ENCODE measurements at regions not wholly inside any gene's neighbourhood (a gene's known extent, or its start where the extent isn't known, plus 50 kb on each side); places are given as distances from the start of the nearest gene placed in this dataset.

DNA sequence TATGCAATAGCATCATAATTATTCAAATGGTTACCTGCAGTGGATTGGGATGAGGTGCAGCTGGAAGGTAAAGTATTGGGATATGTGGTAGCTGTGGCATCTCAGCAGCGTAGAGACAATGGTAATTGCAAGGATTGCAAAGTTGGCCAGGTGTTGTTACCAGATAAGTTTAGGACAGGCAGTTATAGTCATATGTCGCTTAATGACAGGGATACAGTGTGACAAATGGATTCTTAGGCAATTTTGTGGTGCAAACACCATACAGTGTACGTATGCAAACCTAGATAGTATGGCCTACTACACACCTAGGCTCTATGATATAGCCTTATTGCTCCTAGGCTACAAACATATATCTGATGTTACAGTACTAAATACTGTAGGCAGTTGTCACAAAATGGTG, 163.5 kb upstream of the LYZL2 start:
- no peak for DNase-seq

DNA sequence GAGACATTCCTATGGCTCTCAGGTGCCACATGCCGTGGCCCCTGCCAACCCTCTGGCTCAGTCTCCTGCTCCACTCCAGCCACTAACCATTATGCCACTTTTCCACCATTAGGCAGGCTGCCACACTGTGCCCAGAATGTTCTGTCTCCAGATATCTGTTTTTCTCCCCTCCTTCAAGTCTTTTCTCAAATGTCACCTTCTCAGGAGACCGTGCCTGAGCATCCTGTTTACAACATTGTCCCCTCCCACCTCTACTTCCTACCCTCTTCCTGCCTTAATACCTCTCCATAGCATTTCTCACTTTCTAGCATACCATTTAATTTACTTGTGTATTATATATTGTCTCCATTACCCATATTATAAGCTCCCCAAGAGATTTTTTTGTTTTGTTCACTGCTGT, 162.5 kb upstream of the LYZL2 start:
- DNase-seq, result no peak

DNA sequence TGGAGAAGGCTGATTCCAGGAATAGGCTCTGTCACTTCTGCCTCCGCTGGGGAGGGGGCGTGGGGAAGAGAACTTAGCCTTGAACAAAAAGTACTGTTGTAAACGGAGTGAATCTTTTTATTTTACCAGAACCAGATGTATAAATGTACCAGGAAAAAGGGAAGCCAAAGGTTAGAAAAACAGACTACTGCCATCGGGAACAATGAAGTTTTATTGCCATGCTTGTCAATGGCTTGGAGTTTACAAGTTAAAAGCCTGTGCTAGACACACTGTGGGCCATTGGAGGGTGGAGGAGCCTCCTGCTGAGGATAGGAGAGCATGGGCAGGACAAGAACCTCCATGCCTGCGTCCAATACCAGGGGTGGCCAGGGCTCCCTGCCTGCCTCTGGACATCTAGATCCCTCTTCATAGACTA, 161.7 kb upstream of the LYZL2 start:
- DNase-seq, result no peak

DNA sequence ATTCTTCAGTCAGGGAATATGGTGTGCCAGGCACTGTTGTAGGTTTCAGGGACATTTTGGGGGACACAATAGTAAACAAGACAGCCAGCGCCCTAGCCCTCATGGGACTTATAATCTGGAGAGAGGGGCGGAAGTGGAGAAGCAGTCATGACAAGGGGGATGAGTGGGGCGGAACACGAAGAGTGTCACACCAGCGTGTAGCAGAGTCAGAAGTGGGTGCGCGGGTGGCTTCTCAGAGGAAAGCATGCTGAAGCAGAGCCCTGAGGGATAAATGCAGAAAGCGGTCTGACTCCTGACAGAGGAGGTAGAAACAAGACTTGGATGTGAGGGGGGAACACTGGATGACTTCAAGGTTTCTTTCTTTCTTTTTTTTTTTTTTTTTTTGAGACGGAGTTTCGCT, 160.3 kb upstream of the LYZL2 start:
- DNase-seq, result no peak

DNA sequence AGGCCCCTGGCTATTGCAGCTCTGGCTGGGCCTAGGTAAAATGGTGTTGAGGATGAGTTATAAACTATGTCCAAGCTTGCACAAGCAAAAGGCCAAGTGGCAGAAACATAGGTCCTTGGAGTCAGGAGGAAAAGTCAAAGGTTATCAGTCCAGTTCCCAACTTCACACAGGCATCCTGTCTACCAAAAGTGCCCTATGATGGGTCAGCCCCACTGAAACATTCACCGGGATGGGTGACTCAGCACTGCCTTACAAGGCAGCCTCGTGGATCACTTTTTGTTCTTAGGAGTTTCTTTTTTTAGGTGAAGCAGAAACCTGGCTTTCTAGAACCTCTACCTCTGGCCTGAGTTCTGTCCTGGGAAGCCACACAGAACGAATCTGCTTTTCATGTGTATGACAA, 158.8 kb upstream of the LYZL2 start:
- DNase-seq, result no peak

DNA sequence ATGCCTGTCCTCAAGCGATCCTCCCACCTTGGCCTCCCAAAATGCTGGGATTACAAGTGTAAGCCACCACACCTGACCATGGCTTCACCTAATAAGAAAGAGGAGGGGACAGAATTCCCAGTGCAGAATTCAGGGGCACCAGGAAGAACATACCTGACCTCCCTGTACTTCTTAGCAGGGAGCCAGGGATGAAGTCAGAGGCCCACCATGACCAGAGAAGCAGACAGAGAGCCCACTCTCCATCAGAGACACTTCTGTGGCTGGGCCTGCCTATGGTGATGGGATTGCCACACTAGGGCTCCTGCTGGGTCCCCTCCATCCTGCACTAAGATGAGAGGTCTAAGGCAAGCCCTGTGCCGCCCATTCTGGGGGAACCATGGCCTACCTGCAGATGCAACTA, 157.4 kb upstream of the LYZL2 start:
- no peak for DNase-seq

DNA sequence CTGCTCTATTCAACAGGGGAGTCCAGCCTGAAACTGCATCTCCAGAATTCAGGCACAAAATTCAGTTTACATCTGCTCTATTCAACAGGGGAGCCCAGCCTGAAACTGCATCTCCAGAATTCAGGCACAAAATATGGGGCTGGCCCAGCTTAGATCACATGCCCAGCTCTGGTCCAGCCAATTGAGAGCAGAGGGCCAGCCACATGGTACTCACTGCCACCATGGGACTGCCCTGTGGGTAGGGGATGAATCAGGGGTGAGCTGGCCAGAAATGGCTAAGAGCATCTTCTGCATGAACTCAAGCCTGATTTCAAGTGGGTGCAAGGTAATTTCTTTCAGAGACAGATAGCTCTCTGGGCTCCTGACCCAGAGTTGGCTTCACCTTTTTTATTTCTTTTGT, 156.6 kb upstream of the LYZL2 start:
- no peak for DNase-seq

DNA sequence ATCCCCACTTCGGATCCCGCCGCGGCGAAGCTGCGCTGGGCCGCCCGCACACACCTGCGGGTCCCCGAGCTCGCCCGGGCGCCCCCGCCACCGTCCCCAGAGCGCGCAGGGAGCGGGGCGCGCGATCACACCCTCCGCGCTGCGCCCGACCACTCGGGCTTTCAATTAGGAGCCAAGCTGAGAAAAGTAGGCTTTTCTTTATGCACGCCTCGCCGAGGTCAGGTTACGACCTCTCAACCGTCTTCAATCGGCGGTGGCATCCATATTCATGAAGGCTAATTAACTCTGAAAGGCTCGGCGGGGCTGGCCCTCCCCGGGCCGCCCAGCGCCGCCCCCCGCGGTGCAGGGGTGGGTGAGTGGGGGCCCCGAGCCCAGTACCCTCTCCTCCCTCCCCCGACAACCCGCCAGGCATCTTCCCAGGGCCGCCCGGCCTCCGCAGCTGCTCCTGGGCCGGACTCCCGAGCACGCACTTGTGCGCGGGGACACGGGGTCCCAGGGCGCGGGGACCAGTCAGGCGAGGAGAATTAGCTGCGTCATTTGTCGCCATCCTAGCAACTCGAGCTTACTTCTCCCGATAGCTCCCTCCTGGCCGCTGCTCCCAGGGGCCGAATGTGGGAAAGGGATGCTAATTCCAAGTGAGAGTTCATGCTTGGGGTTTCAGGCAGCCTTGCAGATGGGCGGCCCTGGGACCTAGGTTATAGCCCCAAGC, 155.5 kb upstream of the LYZL2 start:
- no peak for DNase-seq

DNA sequence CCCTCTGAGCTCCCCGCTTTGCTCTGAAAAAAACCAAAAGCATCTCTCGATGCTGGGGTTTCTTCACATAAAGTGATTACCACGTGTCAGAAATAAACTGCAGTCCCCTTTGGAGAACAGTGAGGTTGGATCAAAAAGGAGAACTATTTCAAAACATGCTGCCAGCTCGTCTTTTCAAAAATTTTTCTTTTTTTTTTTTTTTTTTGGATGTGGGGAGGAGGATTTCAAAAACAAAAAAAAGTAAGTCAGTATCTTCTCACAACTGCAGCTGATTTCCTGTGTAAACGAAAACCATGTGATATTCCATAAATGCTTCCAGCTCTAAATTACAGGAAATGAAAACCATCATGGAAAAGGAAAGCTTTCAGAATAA, 155.0 kb upstream of the LYZL2 start:
- no peak for DNase-seq

DNA sequence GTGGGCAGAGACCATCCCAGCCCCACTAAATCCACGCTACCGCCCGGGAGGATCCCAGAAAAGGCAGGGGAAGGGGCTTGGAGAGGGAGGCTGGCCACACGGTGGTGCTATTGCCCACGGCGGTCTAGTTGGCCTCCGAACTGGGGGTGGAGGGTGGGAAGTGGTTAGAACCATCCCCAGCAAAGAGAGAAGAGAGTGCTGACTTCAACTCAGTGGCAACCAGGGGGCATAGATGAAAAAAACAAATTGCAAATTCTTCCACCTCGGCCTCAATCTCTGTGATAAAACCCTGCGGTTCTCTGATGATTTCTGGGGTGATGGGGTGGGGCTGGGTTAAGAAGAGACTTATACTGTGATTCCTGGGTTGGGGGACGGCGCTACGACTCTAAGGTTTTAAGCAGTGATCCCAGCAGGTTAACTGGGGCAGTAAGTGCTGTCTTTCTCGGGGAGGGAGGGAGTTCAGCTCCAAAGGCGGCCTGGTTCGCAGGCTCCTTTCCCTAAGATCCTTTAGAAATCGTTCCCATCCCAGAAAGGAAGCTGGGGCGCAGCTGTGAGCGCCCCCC, 154.5 kb upstream of the LYZL2 start:
- peak; percentile 59 for DNase-seq

DNA sequence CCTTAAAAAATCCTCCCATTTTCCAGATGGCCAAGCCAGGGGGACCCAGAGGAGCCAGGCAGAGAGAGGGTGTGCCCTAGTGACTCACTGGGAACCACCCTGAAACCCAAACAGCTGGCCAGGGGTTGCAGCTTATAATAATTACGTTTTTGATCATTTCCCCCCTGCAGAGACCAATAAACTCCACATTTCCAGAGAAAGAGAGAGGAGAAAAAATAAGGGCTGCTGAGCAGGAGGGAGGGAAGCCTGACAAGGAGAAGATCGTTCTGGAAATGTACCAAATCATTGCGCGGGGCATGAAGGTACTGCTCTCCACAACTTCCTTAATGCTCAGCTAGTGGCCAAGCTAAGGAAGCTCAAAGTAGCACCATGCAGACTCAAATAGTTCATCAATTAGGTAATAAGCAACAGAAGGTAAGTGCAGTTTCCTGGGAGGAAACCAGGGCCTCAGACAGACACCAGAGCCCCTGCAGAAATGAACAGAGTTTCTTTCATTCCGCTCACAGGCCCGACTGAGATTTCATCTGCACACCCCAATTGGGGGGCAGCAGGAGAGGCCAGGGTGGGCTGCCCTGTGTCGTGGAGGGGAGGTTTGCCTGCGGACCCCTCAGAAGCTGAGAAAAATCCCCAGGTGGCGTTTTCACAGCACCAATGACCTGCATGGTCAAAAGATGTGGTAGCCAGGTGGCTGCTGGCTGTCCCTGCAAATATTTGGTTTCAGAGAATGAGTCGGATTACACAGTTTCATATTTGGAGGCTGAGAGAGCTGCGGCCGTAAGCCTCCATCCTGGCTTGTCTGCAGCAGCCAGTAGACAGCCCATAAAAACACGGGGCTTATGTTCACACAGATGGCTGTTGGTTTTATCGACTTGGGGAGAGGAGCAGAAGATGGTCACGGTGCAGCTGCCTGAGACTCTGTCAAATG, 153.2 kb upstream of the LYZL2 start:
- no peak for DNase-seq

DNA sequence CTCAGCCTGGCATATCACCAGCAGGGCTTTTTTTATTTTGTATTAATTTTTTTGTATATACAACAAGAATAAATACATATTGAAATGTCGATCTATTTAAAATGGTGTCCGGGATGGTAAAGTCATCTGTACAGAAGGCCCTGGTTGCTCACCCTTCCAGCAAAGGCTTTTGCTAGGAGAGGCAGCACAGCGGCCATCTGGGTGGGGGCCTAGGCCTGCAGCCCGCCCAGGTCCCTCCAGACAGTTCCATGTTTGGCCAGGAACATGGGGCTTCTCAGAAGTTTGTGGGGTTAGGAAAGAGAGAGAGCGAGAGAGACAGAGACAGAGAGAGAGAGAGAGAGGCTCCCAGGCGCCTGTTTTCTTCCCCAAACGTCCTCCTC, 152.6 kb upstream of the LYZL2 start:
- no peak for DNase-seq

DNA sequence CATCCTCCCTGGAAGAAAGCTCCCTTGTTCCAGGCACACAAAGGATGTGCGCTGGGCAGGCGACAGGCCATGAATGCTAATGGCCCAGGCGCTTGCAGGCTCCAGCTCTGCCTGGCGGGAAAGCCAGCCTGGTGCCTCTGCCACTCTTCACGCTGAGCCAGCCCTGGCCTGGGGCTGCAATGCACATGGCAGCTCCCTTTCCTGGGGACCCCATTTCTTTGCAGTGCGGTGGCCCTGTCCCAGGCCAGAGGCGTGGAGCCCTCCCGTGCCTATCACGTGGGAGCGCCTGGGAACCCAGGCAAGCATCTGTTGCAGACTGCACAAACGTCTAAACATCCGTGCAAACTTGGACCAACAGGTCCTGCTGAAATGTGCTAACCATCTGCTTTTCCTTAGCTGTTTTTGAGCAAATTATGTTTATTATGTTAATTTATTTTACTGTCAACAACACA, 152.1 kb upstream of the LYZL2 start:
- no peak for DNase-seq

DNA sequence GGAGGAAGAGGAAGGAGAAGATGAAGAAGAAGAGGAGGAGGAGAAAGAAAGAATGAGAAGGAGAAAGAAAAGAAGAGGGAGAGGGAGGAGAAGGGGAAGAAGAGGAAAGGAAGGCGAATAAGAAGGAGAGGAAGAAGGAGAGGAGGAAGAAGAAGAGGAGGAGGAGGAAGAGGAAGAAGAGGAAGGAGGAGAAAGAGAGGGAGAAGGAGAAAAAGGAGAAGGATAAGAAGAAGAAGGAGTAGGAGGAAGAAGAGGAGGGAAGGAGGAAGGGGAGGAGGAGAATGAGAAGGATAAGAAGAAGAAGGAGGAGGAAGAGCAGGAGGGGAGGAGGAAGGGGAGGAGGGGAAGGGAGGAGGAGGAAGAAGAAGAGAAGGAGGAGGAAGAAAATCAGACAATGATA, 149.2 kb upstream of the LYZL2 start:
- no peak for DNase-seq

DNA sequence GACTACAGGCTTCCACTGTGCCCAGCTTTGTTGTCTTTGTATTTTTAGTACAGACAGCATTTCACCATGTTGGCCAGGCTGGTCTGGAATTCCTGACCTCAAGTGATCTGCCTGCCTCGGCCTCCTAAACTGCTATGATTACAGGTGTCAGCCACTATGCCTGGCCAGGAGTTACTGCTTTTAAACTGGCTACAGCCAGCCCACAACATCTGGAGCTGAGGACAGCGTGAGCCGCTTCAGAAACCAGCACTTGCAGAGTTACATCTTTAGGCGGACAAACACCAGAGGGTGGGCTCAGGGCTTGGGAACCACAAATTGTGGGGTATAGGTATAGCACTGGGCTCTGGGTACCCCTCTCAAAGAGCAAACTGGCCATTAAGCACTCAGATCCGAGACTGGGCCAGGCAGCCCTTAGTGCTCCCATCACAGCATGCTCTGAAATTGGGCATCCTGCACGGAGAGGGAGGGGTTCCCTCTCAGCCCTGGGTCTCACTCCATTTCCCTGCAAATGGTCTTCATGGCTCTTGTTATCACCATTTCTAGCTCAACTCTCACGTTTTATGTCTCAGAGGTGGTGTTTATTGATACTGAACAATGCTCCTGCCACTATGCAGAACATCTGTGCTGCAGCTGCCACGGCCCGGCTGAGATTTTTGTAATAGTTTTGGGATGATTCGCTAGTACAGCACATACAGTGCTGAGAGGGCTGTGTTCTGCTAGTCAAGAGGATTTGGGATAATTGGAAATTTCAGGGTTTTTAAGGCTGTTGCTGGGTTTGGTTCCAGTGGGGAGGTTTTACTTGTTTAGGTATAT, 146.4 kb upstream of the LYZL2 start:
- DNase-seq, result no peak

DNA sequence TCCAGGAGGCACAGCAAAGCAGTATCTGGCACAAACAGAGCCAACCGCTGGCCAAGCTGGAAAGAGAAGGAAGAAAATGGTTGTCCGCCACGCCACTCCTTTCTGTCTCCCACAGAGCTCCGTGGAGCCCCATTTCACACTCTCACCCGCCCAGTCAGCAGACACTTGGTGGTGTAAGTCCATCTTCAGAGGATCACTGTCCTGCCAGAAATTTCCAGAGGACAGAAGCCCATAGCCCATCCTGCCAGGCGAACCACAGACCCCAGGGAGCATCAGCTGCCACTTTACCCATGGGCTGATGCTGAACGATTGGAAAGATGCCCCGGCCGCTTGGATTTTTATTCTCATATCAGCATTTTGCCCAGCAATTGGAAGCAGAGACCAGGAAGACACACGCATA, 144.7 kb upstream of the LYZL2 start:
- no peak for DNase-seq

DNA sequence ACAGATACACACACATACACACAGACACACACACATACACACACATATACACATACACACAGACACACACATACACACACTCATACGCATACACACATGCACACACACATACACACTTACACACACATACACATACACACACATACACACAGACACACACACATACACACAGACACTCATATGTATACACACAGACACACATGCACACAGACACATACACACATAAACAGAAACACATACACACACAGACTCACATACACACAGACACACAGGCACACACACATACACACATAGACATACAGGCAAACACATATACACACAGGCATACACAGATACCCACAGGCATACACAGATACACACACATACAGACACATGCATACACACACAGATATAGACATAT, 143.9 kb upstream of the LYZL2 start:
- no peak for DNase-seq

DNA sequence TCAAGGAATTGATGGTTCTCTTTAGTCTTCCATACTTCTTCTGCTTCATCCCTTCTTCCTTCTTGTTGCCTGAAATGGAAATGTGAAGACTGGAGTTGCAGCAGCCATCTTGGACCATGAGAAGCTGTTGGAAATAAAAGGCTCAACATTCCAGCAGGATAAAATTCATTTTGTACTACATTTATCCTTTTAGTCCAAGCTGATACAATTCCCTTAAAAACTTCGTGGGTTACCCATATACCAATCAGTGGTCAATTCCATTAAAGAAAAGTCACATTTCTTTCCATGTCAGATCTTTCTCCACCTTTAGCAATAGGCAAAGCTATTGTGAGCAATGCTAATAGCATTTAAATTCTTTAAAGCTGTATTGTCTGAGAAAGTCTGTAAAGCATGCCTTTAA, 141.3 kb upstream of the LYZL2 start:
- DNase-seq, result no peak

DNA sequence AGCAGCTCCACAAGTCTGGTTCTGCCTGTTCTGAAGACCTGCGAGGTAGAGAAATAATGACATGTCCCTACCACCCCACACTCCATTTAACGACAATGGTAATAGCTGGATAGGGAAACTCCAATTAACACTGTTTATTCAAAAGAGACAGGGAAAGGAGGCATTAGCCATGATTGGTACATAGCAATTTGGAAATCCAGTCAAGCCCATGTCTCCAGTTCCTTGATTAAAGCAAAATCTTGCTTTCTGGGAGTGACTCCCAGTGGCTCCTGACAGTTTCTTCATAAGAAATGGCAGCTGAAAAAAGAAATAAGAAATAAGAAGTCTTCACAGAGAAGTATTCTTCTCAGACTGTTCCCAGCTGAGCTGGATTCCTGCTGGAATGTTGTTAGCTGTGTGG, 140.7 kb upstream of the LYZL2 start:
- no peak for DNase-seq

DNA sequence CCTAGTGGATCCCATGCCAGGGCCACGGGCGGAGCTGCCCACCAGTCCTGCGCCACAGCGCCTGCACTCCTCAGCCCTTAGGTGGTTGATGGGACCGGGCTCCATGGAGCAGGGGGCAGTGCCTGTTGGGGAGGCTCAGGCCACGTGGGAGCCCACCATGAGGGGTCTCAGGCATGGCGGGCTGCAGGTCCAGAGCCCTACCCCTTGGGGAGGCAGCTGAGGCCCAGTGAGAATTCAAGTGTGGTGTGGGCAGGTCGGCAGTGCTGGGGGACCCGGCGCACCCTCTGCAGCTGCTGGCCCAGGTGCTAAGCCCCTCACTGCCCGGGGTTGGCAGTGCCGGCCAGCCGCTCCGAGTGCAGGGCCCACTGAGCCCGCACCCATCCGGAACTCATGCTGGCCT, 139.8 kb upstream of the LYZL2 start:
- no peak for DNase-seq

DNA sequence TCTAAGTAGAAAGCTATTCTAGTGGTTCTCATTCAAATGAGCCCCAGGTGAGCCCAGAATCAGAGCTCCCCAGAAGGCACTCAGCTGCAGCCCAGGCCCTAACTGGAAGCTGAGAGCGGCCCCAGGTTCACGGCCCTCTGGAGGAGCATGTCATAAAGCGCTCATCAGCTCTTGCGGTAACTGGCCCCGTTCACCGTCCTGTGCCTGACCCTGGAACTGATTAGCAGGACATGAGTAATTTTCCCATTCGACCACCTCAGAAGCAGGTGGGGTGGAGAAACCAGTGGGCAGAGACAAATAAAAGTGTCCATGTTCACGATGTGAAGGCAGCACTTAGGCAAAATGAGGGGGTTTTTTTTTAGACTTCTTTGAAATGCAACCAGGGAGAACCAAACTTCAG, 136.1 kb upstream of the LYZL2 start:
- DNase-seq, result no peak

DNA sequence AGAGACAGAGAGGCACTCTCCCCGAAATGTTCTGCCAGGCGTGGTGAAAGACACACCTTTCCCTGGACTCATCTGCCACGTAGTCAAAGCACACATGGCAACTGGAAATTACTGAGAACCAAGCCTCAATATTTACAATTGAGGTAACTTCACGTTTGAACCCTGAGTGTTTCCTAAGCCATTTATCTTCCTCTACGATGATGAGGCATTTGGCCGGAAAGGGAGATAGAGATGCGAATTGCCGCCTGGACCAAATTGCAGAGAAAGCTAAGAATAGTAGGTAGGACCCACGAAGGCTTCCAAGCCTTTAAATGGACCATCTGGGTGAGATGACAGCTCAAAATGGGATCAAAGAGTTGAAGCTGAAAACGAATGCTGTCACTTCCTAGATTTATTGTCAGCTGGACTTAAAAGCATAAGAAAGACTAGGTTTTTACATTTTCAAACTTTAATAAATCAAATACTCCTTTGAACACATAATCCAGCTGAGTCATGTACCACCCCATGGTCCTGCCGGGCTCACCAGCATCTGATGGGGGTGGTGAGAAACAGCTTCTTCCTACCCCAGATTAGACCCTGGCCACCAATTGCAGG, 135.6 kb upstream of the LYZL2 start:
- no peak for DNase-seq

DNA sequence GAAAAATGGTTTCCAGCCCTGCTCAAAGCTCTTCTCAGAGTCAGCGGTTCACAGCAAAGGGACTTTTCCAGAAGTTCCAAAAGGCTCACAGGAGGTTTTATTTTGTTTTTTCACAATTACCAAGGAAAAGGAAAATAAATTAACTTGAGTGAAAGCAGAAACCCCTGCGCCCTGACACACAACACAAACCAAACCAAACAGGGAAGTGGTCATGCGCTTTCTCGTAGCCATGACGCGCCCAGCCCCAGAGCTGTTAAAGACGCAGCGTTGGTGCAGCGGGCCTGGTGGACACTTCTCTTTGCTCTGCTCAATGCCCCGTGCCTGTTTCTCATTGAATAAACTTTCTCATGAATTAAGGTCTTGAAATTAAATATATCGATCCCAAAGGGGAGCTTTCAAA, 134.4 kb upstream of the LYZL2 start:
- no peak for DNase-seq

All from hematopoietic multipotent progenitor cell treated with erythropoietin and hydrocortisone succinate and interleukin-3 and kit ligand, for 8 days (in vitro differentiated cells).